ENCODE measurements at regions not wholly inside any gene's neighbourhood (a gene's known extent, or its start where the extent isn't known, plus 50 kb on each side); places are given as distances from the start of the nearest gene placed in this dataset.

DNA sequence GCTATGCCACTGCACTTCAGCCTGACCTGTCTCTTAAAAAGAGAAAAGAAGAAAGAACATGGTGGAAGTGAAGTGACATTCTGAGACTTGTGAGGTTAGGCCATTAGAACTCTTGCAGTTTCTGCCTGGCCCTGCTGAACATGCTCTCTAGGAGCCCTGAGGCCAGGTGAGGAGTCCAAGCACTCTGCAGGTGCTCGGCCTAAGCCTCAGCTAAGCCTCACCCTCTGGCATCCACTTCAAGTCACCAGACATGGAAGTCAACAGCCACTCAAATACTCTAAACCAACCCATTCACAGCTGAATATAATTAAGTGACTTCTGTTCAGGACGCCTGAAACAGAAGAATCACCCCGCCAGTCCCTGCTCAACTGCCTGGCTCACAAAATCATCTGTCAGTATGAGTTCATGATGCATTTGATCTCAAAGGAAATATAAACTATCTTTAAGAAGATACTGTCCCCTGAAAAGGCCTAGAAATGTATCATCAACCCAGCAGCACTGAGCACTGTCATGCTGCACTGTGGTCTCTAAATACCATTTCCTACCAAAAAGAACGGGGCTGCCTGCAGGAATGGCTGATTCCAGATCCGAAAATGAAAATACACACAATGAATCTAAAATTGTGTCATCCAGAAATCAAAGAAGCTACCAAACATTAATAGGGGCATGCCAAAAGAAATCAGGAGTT, 118.8 kb downstream of the PSMG1 start:
- TF ChIP-seq POLR2AphosphoS5 (IDR thresholded peaks at IDR 0.05) (no peak), POLR2A (IDR thresholded peaks at IDR 0.05) (no peak)

Measured in prostate gland (tissue), 1 donor.